ENCODE measurements at regions not wholly inside any gene's neighbourhood (a gene's known extent, or its start where the extent isn't known, plus 50 kb on each side); places are given as distances from the start of the nearest gene placed in this dataset.

DNA sequence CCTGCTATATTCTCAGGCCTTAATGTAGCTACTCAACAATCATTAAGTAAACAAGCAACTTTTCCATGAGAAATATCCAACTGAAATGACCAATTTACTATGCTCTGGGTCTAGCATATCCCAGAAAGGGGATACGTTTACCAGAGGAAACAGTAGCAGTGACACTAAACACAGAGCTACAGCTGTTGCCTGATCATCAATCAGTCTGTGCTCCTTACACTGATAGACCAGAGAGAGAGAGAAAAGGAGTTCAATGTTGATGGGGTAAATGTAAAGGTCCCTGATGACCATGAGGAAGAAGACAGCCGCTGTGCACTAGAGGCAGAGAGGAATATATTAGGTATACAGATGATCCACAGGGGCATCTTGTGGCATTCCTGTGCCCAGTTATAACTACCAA is 397.2 kb upstream of the USP15 start:
- TF ChIP-seq, protein P1, sequence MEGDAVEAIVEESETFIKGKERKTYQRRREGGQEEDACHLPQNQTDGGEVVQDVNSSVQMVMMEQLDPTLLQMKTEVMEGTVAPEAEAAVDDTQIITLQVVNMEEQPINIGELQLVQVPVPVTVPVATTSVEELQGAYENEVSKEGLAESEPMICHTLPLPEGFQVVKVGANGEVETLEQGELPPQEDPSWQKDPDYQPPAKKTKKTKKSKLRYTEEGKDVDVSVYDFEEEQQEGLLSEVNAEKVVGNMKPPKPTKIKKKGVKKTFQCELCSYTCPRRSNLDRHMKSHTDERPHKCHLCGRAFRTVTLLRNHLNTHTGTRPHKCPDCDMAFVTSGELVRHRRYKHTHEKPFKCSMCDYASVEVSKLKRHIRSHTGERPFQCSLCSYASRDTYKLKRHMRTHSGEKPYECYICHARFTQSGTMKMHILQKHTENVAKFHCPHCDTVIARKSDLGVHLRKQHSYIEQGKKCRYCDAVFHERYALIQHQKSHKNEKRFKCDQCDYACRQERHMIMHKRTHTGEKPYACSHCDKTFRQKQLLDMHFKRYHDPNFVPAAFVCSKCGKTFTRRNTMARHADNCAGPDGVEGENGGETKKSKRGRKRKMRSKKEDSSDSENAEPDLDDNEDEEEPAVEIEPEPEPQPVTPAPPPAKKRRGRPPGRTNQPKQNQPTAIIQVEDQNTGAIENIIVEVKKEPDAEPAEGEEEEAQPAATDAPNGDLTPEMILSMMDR (IDR thresholded peaks at IDR 0.05) = no peak
- no peak for TF ChIP-seq POLR2A (IDR thresholded peaks at IDR 0.05)
